GM19438 (cell line): ENCODE measurements at regions not wholly inside any gene's neighbourhood (a gene's known extent, or its start where the extent isn't known, plus 50 kb on each side); places are given as distances from the start of the nearest gene placed in this dataset.

ENCODE experiments used
- ATAC-seq: cut with Tn5 transposase; IDR thresholded peaks from one replicate; pipeline ENCODE4 v1.9.1; 2021; ENCODE audit warnings: low read depth; ENCODE audit not compliant: unreplicated experiment

GRCh38 chr3:59549962-59550361 is 500.1 kb upstream of the CFAP20DC start:
- ATAC-seq, result no peak

GRCh38 chr3:59547874-59548273 is 498.0 kb upstream of the CFAP20DC start:
- ATAC-seq, result no peak

- ATAC-seq, result no peak
Measured at GRCh38 chr3:59546522-59546921, 496.7 kb upstream of the CFAP20DC start.

GRCh38 chr3:59545374-59545773 is 495.5 kb upstream of the CFAP20DC start:
- no peak for ATAC-seq

GRCh38 chr3:59542276-59542675 is 492.5 kb upstream of the CFAP20DC start:
- ATAC-seq, result no peak

- peak; percentile 87 for ATAC-seq
Measured at GRCh38 chr3:59540696-59541095, 490.9 kb upstream of the CFAP20DC start.

GRCh38 chr3:59540241-59540640 is 490.4 kb upstream of the CFAP20DC start:
- no peak for ATAC-seq

GRCh38 chr3:59538753-59539432 is 489.1 kb upstream of the CFAP20DC start:
- no peak for ATAC-seq

GRCh38 chr3:59535791-59536221 is 486.0 kb upstream of the CFAP20DC start:
- ATAC-seq, result no peak

- no peak for ATAC-seq
Measured at GRCh38 chr3:59531994-59532393, 482.2 kb upstream of the CFAP20DC start.

- no peak for ATAC-seq
Measured at GRCh38 chr3:59531066-59531745, 481.4 kb upstream of the CFAP20DC start.

- no peak for ATAC-seq
Measured at GRCh38 chr3:59528251-59528650, 478.4 kb upstream of the CFAP20DC start.

GRCh38 chr3:59527493-59527892 is 477.7 kb upstream of the CFAP20DC start:
- ATAC-seq, result no peak

- ATAC-seq, result no peak
Measured at GRCh38 chr3:59526999-59527398, 477.2 kb upstream of the CFAP20DC start.

- ATAC-seq, result no peak
Measured at GRCh38 chr3:59522550-59522949, 472.7 kb upstream of the CFAP20DC start.

- no peak for ATAC-seq
Measured at GRCh38 chr3:59519094-59519493, 469.3 kb upstream of the CFAP20DC start.

GRCh38 chr3:59518283-59519055 is 468.6 kb upstream of the CFAP20DC start:
- ATAC-seq, result no peak

GRCh38 chr3:59517388-59517787 is 467.6 kb upstream of the CFAP20DC start:
- ATAC-seq, result no peak

- ATAC-seq, result no peak
Measured at GRCh38 chr3:59515966-59516365, 466.1 kb upstream of the CFAP20DC start.

GRCh38 chr3:59514865-59515482 is 465.1 kb upstream of the CFAP20DC start:
- no peak for ATAC-seq

- ATAC-seq, result no peak
Measured at GRCh38 chr3:59513570-59513969, 463.7 kb upstream of the CFAP20DC start.
